HG03280 (cell line): ENCODE measurements at regions not wholly inside any gene's neighbourhood (a gene's known extent, or its start where the extent isn't known, plus 50 kb on each side); places are given as distances from the start of the nearest gene placed in this dataset.

Experiments
- ATAC-seq: cut with Tn5 transposase; IDR thresholded peaks from one replicate; pipeline ENCODE4 v1.9.1; 2021; ENCODE audit warnings: mild to moderate bottlenecking, moderate library complexity; ENCODE audit not compliant: unreplicated experiment

DNA sequence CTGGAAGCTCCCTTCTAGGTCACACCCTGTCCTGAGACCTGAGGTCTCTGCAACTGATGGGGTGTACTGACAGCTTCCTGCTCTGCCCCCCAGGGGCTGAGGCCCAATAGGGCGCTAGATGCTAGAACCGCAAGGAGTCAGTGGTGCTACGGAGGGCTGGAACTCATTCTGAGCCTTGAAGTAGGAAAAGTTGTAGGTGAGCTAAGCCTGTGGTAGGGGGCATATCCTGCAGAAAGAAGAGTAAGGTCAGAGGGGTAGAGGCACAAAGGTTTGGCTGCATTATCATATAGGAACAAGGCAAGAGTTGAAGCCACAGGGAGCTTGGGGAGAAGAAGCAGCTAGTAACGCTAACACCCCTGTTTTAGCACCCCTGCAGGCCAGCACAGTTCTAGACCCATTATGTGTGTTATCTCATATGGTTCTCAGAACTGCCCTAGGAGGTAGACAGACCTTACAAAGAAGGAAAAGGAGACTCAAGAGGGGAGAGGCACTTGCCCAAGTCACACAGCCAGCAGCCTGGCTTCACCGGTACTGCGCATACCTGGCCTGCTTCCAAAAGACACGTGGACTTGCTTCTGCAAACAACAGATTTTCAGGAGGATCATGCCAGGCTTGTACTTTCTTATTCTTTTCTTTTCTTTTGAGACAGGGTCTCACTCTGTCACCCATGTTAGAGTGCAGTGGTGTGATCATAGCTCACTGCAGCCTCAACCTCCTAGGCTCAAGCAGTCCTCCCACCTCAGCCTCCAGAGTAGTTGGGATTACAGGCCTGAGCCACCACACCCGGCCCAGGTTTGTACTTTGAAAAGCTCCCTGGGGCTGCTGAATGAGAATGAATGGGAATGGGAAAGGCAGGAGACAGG lies 156.1 kb downstream of the MRPL14 start:
- ATAC-seq, result no peak

- ATAC-seq, result no peak
These were observed 157.0 kb downstream of the MRPL14 start for GRCh38 chr6:43970068-43970912.

DNA sequence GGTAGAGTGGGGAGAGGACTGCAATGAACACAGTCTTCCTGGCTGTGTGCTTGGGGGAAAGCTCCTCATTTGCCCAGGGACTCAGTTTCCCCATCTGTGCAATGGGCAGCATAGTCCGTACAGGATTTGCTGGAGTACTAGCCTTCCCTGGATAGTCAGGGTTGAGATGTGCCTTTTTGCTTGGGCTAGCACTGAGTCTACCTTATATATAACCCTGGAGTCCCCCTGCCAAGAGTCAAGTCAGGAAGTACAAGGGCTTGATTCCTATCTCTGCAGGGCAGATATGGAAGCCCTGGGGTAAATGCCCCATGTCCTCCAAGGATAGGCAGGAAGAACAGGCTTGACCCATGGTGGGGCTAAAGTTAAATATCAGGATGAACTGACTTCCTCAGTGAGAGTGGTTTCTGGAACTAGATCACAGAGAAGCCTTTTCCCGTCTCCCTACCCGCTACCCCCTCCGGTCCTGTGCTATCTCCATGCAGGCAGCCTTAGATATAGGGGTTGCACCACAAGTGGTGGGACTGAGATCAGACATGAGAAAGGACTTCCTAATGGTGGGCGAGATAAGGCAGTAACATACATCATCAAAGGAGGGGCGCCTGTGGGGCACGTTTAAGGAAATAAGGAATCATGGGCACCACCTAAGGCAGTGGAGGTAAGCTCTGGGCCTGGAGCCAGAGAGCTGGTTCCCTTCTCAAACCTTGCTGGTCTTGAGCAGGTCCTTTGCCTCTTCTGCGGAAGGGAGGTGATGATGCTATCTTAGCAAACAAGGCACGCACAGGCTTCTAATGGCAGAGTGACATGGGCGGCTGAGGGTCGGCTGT lies 157.9 kb downstream of the MRPL14 start:
- no peak for ATAC-seq

GRCh38 chr6:43968110-43968965 lies 158.9 kb downstream of the MRPL14 start:
- no peak for ATAC-seq

- no peak for ATAC-seq
These were observed 159.5 kb downstream of the MRPL14 start for GRCh38 chr6:43967719-43968091.

DNA sequence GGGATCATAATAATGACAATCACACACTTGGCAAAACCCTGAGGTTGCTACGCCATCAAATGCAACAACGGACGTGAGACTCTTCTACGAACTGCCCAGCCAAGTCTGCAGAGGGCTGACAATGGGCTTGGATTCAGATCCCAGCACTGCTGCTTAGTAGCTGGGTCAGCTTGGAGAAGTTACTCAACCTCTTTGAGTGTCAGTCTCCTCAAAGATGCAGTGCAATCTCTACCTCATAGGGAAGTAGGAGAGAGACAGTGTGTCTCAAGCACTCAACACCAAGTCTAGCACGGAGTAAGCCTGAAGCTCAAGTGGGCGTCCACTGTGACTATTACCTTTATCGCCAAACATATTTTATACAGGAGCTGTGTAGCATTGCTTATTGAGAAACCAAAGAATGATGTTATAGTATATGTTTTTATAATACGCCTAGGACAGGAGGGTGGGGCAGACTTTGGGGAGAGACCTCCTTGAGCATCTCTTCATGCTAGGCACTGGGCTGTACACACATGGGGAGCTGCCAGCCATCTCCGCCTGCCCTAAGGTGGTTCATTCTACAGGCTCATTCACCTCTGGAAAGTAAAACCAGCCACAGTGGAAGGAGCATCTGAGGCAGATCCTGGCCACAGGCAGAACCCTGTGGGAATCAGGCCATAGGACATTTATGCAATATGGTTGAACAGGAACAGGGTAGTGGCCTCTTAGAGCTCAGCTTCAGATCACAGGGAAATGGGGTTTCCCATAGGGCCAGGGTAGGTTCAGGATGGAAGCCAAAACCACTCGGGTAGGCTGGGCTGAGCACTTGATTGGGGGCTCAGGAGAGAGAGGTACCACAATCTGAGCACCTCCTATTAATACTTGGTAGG lies 160.2 kb downstream of the MRPL14 start:
- no peak for ATAC-seq

DNA sequence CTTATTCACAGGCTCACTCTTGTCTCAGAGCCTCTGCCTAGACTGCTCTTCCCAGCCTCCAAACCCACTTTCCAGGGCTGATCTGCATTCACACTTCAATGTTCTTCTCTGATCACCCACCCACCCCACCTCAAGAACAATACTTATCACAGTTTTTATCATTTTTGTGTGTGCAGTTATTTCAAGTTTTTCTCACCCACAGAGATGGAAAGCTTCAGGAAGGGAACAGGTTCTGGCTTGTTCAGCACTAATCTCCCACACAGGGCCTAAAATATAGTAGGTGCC lies 160.9 kb downstream of the MRPL14 start:
- ATAC-seq, result no peak

GRCh38 chr6:43965628-43966373 lies 161.5 kb downstream of the MRPL14 start:
- no peak for ATAC-seq

- ATAC-seq, result no peak
These were observed 162.3 kb downstream of the MRPL14 start for GRCh38 chr6:43964659-43965570.

- ATAC-seq, result no peak
These were observed 163.2 kb downstream of the MRPL14 start for GRCh38 chr6:43963877-43964658.

DNA sequence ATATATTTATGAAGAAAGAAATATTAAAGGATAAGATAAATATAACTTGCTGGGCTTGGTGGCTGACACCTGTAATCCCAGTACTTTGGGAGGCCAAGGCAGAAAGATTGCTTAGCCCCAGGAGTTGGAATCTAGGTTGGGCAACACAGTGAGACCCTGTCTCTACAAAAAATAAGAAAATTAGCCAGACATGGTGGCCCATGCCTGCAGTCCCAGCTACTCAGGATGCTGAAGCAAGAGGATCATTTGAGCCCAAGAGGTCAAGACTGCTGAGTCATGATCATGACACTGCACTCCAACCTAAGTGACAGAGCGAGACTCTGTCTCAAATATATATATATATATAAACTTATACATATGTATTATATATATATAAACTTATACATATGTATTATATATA lies 164.0 kb downstream of the MRPL14 start:
- no peak for ATAC-seq

DNA sequence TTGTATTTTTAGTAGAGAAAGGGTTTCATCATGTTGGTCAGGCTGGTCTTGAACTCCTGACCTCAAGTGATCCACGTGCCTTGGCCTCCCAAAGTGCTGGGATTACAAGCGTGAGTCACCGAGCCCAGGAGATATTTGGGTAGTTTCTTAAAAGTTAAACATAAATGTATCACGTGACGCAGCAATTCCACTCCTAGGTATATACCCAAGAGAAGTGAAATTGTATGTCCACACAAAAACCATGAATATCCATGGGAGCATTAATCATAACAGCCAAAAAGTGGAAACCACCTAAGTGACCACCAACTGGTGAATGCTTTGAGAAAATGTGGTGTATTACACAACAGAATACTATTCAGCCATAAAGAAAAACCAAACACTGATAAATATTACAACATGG lies 164.8 kb downstream of the MRPL14 start:
- ATAC-seq, result no peak

DNA sequence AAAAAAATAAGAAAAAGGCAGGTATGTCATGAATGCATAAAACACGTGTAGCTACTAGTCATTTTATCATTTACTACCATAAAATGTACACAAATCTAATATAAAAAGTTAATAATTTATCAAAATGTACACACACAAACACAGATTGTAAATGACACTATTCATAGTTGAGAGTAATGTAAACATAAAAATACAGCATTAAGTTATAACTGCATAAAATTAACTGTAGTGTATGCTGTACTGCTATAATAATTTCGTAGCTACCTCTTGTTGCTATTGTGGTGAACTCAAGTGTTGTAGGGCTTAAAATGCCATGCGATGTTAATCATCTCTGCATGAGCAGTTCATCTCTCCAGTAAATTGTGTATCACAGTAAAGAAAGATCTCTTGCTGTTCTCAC lies 170.0 kb downstream of the MRPL14 start:
- no peak for ATAC-seq

GRCh38 chr6:43956478-43956877 lies 170.8 kb downstream of the MRPL14 start:
- no peak for ATAC-seq

DNA sequence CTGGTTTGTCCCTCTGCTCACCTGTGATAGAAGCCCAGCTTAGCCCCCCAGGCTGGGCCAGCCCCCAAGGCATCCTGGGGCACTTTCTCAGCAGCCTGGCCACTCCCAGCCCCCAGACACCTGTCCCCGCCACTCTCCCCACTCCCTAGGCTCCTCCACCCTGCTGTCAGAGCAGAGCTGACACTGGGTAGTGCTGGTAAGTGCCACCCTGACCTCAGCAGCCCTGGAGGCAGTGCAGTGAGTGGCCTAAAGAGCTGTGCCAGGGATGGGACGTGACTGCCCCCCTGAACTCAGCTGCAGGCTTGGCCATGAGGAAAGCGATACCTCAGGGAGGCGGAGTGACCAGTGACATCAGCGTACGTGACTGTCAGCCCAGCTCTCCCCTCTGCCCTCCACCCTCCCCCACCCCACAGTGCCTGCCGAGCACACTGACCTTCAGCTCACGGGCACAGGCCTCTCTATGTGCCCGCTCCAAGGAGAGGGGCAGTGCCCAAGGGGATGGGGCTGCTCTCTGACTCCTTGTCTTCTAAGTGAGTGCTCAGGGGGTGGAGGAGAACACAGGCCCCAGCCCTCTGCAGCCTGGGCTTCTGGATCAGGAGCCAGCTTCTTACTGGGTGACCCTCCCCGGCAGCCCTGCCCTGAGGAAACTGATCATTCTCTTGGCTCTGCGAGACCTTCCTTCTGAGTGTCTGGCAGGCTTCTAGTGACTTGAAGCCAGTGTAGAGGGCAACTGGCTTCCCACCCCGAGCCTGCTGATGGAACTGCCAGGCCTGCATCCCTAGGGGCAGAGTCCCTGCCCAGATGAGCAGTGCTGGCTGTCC lies 172.7 kb downstream of the MRPL14 start:
- no peak for ATAC-seq

GRCh38 chr6:43953794-43954310 lies 173.4 kb downstream of the MRPL14 start:
- no peak for ATAC-seq
